GM19397 (cell line): ENCODE measurements at regions not wholly inside any gene's neighbourhood (a gene's known extent, or its start where the extent isn't known, plus 50 kb on each side); places are given as distances from the start of the nearest gene placed in this dataset.
"Not testable (repeated sequence)": the region's sequence is repeated elsewhere in the genome, so short reads cannot be mapped to it uniquely, and the experiment has no call there.

Experiments used
- ATAC-seq: cut with Tn5 transposase; IDR thresholded peaks from one replicate; pipeline ENCODE4 v1.9.1; 2021; ENCODE audit warnings: mild to moderate bottlenecking, moderate library complexity; ENCODE audit not compliant: unreplicated experiment

GRCh38 chrX:1062351-1062750, 150.1 kb downstream of the CRLF2 start:
- no peak for ATAC-seq

DNA sequence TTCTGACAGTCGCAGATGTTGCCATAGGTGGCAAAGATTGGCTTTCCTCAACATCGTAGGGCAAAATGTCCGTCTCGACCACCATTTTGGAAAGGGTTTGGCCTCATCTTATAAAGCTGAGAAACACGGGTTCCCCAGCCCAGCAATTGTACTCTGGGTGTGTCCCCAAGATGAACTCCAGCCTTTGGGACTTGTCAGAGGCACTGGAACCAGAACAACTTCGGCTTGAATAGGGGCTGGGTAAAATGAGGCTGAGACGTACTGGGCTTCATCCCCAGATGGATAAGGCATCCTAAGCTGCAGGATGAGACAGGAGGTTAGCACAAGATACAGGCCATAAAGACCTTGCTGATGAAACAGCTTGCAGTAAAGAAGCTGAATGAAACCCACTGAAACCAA, 151.9 kb downstream of the CRLF2 start:
- ATAC-seq: no peak

DNA sequence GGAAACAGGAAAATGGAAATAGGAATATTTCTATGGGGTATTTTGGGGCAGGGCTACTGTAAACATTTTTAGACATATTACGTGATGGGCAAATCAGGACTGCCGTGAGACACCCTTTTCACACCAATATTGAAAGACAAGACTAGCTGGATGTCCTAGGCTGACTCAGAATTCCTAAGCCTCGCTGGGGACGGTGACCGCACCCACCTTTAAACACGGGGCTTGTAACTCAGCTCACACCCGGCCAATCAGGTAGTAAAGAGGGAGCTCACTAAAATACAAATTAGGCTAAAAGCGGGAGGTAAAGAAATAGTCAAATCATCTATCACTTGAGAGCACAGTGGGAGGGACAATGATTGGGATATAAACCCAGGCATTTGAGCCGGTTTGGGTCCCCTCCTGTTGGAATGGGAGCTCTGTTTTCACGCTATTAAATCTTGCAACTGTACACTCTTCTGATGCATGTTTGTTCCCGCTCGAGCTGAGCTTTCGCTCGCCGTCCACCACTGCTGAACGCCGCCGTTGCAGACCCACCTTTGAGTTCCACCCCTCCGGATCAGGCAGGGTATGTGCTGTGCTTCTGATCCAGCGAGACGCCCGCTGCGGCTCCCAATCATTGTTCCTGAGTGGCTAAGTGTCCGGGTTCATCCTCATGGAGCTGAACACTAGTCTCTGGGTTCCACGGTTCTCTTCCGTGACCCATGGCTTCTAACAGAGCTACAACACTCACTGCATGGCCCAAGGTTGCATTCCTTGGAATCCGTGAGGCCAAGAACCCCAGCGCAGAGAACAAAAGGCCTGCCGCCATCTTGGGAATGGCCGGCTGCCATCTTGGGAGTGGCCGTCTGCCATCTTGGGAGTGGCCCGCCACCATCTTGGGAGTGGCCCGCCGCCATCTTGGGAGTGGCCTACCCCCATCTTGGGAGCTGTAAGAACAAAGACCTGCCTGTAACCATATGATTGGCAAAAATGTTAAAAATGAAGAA, 152.6 kb downstream of the CRLF2 start:
- ATAC-seq: no peak

GRCh38 chrX:1053600-1053999, 158.8 kb downstream of the CRLF2 start:
- not testable (repeated sequence) for ATAC-seq

DNA sequence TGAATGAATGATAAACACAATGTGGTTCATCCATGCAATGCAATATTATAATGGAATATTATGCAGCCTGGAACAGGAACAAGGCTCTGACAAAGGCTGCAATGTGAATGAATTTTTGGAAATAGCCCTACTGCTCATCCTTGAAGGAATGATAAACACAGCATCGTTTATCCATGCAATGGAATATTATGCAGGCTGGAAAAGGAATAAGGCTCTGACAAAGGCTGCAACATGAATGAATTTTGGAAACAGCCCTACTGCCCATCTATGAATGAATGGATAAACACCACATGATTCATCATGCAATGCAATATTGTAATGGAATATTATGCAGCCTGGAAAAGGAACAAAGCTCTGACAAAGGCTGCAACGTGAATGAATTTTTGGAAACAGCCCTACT, 159.4 kb downstream of the CRLF2 start:
- no peak for ATAC-seq

DNA sequence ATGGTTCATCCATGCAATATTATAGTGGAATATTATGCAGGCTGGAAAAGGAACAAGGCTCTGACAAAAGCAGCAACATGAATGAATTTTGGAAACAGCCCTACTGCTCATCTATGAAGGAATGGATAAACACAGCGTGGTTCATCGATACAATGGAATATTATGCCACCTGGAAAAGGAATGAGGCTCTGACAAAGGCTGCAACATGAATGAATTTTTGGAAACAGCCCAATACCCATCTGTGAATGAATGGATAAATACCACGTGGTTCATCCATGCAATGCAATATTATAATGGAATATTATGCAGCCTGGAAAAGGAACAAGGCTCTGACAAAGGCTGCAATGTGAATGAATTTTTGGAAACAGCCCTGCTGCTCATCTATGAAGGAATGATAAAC, 160.4 kb downstream of the CRLF2 start:
- no peak for ATAC-seq

DNA sequence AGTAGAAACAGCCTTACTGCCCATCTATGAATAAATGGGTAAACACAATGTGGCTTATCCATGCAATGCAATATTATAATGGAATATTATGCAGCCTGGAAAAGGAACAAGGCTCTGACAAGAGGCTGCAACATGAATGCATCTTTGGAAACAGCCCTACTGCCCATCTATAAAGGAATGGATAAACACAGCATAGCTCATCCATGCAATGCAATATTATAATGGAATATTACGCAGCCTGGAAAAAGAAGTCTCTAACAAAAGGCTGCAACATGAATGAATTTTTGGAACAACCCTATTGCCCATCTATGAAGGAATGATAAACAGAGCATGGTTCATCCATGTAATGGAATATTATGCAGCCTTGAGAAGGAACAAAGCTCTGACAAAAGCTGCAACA, 161.0 kb downstream of the CRLF2 start:
- ATAC-seq: no peak

- ATAC-seq: no peak
Observed at GRCh38 chrX:1045680-1046314, 166.7 kb downstream of the CRLF2 start.

- no peak for ATAC-seq
Observed at GRCh38 chrX:1041091-1041490, 171.4 kb downstream of the CRLF2 start.

DNA sequence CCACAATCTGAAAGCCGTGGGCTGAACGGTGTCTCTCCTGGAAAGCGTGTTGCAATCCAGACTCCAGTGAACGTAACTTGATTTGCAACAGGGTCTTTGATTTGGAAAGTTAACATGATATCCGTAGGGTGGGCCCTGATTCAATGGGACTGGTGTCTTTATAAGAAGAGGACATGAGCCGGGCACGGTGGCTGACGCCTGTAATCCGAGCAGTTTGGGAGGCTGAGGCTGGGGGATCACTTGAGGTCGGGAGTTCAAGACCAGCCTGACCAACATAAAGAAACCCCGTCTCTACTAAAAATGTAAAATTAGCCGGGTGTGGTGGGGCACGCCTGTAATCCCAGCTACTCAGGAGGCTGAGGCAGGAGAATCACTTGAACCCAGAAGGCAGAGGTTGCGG, 176.5 kb downstream of the CRLF2 start:
- ATAC-seq: not testable (repeated sequence)

- ATAC-seq: no peak
Observed at GRCh38 chrX:1035206-1035605, 177.2 kb downstream of the CRLF2 start.

DNA sequence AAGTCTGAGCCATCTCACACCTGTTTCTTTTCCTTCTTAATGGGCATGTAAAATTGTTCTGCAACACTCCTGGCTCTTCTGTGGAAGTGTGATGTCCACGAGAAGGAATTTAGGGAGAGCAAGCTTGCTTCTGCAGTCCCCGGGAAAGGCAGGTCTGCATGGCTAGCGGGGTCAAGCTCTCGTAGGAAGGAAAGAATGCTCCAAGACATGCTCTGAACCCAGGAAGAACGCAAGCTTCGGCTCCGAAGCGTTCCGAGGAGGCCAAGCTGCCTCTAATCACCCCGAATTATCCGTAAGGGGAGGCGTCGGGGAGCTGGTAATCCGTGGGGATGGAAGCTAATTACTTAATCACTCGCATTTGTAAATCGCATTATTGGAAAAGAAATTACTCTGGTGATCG, 177.7 kb downstream of the CRLF2 start:
- no peak for ATAC-seq

DNA sequence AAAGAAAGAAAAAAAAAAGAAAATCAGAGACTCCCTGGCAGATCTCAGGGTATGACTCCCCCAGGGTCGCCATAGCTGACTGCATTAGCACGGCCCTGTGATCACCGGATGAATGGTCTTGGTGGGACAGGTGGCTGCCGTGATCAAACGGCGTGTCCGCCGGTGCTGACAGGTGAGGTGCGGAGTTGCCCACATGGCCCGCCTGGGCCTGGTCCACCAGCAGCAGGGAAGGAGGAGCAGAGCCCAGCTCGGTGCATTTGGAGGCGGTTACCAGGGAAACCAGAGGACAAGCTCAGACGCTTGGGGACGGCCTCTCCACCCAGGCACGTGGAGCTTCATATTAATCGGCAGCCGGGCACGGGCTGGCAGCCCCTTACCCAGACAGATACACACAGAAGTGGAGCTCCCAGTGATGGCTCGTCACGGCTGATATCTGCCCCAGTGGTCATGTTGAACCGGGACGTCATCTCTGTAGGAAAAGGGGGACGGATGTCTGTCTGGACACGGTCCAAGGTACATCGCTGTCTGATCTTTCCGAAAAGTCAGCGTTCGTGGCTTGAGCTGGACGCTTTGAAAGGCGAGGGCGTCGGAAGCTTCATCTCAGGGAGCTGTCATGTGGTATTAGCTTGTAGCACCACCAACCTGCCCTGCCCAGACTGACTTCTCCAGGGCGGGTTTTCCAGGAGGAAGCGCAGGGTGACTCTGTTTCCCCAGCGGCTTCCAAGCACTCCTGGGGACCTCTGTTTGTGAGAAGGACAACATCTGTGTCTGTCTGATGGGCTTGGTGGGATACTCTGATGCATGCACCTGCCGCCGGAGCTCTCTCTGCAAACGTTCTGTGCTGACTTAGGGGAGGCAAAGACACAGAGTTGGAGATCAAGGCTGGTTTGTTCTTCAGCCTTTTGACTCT, 180.7 kb downstream of the CRLF2 start:
- ATAC-seq: no peak

DNA sequence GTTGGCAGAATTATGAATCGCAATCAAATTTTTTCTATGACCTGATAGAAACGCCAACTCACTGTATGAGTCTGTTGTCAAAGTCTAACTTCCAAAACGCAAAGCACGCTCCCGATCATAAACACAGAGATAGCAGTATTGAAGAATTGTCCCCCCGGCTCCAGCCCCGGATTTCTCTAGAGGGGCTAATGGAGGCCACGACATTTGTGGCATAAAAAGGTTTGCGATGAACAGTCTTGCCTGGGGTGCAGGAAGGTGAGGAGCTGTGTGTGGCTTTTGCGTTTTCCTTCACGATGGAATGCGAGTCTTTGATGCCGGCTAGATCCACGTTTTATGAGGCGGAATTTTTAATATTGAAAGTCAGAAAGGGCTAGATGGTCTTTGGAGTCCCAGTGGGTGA, 183.0 kb downstream of the CRLF2 start:
- no peak for ATAC-seq

DNA sequence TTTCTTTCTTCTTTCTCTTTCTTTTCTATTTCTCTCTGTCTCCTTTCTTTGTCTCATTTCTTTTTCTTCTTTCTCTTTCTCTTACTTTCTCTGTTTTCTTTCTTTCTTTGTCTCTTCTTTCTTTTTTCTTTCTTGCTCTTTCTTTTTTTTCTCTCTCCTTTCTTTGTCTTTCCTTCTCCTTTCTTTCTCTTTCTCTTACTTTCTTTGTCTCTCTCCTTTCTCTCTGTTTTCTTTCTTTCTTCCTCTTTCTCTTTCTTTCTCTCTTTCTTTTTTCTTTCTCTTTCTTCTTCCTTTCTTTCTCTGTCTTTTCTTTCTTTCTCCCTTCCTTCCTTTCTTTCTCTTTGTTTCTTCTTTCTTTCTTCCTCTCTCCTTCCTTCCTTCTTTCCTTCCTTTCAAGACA, 184.8 kb downstream of the CRLF2 start:
- ATAC-seq: no peak

- ATAC-seq: peak; percentile 37
Observed at GRCh38 chrX:1027133-1027532, 185.3 kb downstream of the CRLF2 start.

DNA sequence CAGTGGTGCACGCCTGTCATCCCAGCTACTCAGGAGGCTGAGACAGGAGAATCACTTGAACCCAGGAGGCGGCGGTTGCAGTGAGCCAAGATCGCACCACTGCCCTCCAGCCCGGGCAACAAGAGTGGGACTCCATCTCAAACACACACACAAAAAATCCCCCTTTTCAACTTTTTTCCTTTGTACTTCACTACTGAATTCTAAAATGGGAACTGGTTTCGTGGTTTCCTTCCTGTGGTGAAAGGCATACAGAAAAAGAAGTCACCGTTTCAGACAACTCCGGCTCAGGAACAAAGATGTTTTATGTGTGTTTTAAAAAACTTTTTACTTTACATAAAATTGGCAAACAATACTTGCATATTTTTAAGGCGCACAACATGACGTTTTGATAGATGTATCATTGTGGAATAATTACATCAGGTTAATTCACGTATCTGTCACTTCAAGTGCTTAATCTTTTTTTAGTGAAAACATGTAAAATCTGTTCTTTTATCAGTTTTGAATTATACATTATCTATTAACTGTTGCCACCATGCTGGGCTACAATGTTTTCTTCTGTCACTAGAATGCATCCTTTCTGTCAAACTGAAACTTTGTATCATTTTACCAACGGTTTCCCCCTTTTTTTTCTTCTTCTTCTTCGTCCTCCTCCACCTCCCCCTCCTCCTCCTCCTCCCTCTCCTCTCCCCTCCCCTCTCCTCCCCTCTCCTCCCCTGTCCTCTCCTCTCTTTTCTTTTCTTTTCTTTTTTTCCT, 186.0 kb downstream of the CRLF2 start:
- ATAC-seq: peak; percentile 50

DNA sequence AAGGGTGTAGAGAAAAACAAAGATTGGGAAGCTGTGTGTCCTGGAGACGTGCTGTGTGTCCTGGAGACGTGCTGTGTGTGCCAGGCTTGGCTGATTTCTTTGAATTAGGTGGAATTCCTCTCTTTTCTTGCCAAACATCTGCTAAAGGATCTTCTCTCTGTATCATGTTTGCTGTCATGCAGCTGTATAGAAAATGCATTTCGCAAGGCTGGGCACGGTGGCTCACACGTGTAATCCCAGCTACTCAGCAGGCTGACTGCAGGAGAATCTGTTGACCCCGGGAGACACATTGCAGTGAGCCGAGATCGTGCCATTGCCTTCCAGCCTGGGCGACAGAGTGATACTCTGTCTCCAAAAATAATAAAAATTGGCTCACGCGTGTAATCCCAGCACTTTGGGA, 187.0 kb downstream of the CRLF2 start:
- ATAC-seq: no peak

GRCh38 chrX:1023676-1024075, 188.8 kb downstream of the CRLF2 start:
- ATAC-seq: no peak

DNA sequence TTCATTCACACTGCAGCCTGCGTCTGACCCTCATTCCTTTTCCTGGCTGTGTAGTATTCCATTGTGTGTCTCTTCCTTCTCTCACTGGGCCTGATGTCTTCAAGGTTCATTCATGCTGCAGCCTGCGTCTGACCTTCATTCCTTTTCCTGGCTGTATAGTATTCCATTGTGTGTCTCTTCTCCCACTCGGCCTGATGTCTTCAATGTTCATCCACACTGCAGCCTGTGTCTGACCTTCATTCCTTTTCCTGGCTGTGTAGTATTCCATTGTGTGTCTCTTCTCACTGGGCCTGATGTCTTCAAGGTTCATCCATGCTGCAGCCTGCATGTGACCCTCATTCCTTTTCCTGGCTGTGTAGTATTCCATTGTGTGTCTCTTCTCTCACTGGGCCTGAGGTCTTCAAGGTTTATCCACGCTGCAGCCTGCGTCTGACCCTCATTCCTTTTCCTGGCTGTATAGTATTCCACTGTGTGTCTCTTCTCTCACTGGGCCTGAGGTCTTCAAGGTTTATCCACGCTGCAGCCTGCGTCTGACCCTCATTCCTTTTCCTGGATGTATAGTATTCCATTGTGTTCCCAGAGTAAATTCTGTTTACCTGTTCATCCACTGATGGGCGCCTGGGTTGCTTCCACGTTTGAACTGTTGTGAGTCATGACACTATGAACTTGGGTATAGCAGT, 191.0 kb downstream of the CRLF2 start:
- ATAC-seq: not testable (repeated sequence)
